T-cell (primary cell): ENCODE measurements at regions not wholly inside any gene's neighbourhood (a gene's known extent, or its start where the extent isn't known, plus 50 kb on each side); places are given as distances from the start of the nearest gene placed in this dataset.

Experiments
- ATAC-seq, 4 experiments: fragments of 200-7000 bp in 3 of 4; fragments of 150-1000 bp in 1 of 4; cut with Tn5 transposase; replicated peaks in 1 of 4; 1 replicate in 3 of 4; 2 replicates in 1 of 4; pipeline ENCODE4 v1.10.0; 2021; ENCODE audit warnings: moderate library complexity in 3 of 4, mild to moderate bottlenecking in 2 of 4, moderate number of reproducible peaks in 1 of 4
- CTCF ChIA-PET, 2 donors: fragments of 300-600 bp; sonication (Branson Sonifier 250); formaldehyde crosslinking; loops; one replicate each; lab custom pipeline; 2022; ENCODE audit warnings: antibody characterized with exemption in 2 of 2; lab: Charles Lee
- POLR2A ChIA-PET, 2 donors: fragments of 300-600 bp; sonication (Branson Sonifier 250); formaldehyde crosslinking; loops; one replicate each; lab custom pipeline; 2022; ENCODE audit warnings: antibody characterized with exemption in 2 of 2; lab: Charles Lee
- DNase-seq, 35 experiments: peaks; one replicate each; pipeline versions ENCODE4 v3.0.0 to v3.0.0-alpha.2; 2013 to 2023
- H3K27ac ChIP-seq: one replicate; pipeline ENCODE4 v1.5.1; 2013; ENCODE audit warnings: low read length
- H3K27me3 ChIP-seq, 2 experiments: replicated peaks in 1 of 2; 1 replicate in 1 of 2; 2 replicates in 1 of 2; pipeline versions ENCODE4 v1.6.1 to v1.7.0; 2013; ENCODE audit warnings: low read length in 1 of 2, mixed read lengths in 1 of 2; ENCODE audit not compliant: control insufficient read depth in 2 of 2, insufficient read depth in 2 of 2; ENCODE audit errors: extremely low read depth in 1 of 2
- H3K36me3 ChIP-seq, 2 donors: 1 replicate in 1 of 2; 2 replicates in 1 of 2; pipeline versions ENCODE4 v1.6.1 to v1.7.0; 2013; ENCODE audit warnings: low read length in 1 of 2; ENCODE audit not compliant: control insufficient read depth in 2 of 2, insufficient read depth in 1 of 2; ENCODE audit errors: extremely low read depth in 1 of 2
- H3K4me1 ChIP-seq, 2 experiments: 1 replicate in 1 of 2; 2 replicates in 1 of 2; pipeline versions ENCODE4 v1.6.1 to v1.7.0; 2013; ENCODE audit warnings: low read length in 2 of 2, mixed read lengths in 1 of 2; ENCODE audit not compliant: insufficient read depth in 2 of 2, control insufficient read depth in 1 of 2; ENCODE audit errors: extremely low read depth in 1 of 2
- H3K4me3 ChIP-seq, 2 donors: 1 replicate in 1 of 2; 2 replicates in 1 of 2; pipeline versions ENCODE4 v1.5.1 to v1.7.0; 2013; ENCODE audit warnings: mild to moderate bottlenecking in 2 of 2, low read length in 1 of 2, moderate library complexity in 1 of 2; ENCODE audit not compliant: control insufficient read depth in 1 of 2; ENCODE audit errors: extremely low read depth in 1 of 2
- H3K9me3 ChIP-seq: 2 replicates; pipeline ENCODE4 v1.7.0; 2013
- H3K27ac Mint-ChIP-seq, 2 donors: one replicate each; pipeline ENCODE4 v1.8.0; 2020 to 2021; ENCODE audit warnings: mild to moderate bottlenecking in 2 of 2, mixed read lengths in 2 of 2
- H3K27me3 Mint-ChIP-seq, 2 donors: one replicate each; pipeline ENCODE4 v1.8.0; 2021 to 2022; ENCODE audit warnings: mixed read lengths in 2 of 2
- H3K36me3 Mint-ChIP-seq: one replicate; pipeline ENCODE4 v1.8.0; 2021; ENCODE audit warnings: mixed read lengths
- H3K4me1 Mint-ChIP-seq, 3 donors: one replicate each; pipeline ENCODE4 v1.8.0; 2020 to 2022; ENCODE audit warnings: mixed read lengths in 3 of 3, mild to moderate bottlenecking in 1 of 3
- H3K4me3 Mint-ChIP-seq, 3 donors: one replicate each; pipeline ENCODE4 v1.8.0; 2020 to 2022; ENCODE audit warnings: mild to moderate bottlenecking in 3 of 3, mixed read lengths in 3 of 3, moderate library complexity in 3 of 3
- H3K9me3 Mint-ChIP-seq, 3 donors: one replicate each; pipeline ENCODE4 v1.8.0; 2020 to 2022; ENCODE audit warnings: mixed read lengths in 3 of 3
- WGBS: methylation state at CpG from one replicate; pipeline ENCODE4 v1.1.5; 2013; ENCODE audit warnings: missing lambda C conversion rate; ENCODE audit not compliant: insufficient coverage; 5-methylcytosine and 5-hydroxymethylcytosine counted together

GRCh38 chr5:15009420-15009819, 137.8 kb upstream of the ANKH start:
- H3K27me3 Mint-ChIP-seq: no peaks in the 10 kb centered on the region
- no peaks in the 10 kb centered on the region for H3K9me3 ChIP-seq
- H3K4me1 Mint-ChIP-seq: no peaks in the 10 kb centered on the region
- no peak overlapping the region for H3K27ac ChIP-seq
- H3K27me3 ChIP-seq: peaks cover 0 to 3% of the 10 kb centered on the region in 2 experiments
- H3K36me3 Mint-ChIP-seq: no peaks in the 10 kb centered on the region
- ChIA-PET POLR2A (no interaction called here), CTCF (interaction anchor here (0.6 to 1.0 kb wide), 7 partner anchors 12 to 324 kb away, joined by 3 to 5 read pairs (median 3); no protein-coding TSS in a partner anchor)
- no peaks in the 10 kb centered on the region for H3K36me3 ChIP-seq
- ATAC-seq (peak in 1 of 4 experiments; percentile 40), DNase-seq (no peak)
- H3K27ac Mint-ChIP-seq: no peak overlapping the region
- no peaks in the 10 kb centered on the region for H3K4me1 ChIP-seq
- no peaks in the 10 kb centered on the region for H3K9me3 Mint-ChIP-seq
- no peak overlapping the region for H3K4me3 Mint-ChIP-seq
- WGBS: no CpG with 5 or more reads among the region's 3 CpGs
- H3K4me3 ChIP-seq: no peak overlapping the region

GRCh38 chr5:15008921-15009320, 137.3 kb upstream of the ANKH start:
- Mint-ChIP-seq H3K36me3 (no peaks in the 10 kb centered on the region), H3K27me3 (no peaks in the 10 kb centered on the region), H3K4me1 (no peaks in the 10 kb centered on the region), H3K27ac (no peak overlapping the region), H3K9me3 (no peaks in the 10 kb centered on the region), H3K4me3 (no peak overlapping the region)
- POLR2A ChIA-PET: no interaction called here
- no peak overlapping the region for H3K27ac ChIP-seq
- WGBS: 77% methylated on average over 3 of the region's 5 CpGs
- no peak overlapping the region for H3K4me3 ChIP-seq
- DNase-seq (no peak), ATAC-seq (no peak)
- no peaks in the 10 kb centered on the region for H3K4me1 ChIP-seq
- peaks cover 0 to 3% of the 10 kb centered on the region in 2 experiments for H3K27me3 ChIP-seq
- no peaks in the 10 kb centered on the region for H3K36me3 ChIP-seq
- CTCF ChIA-PET: interaction anchor here (0.7 to 1.0 kb wide), 5 partner anchors 40 to 323 kb away, joined by 3 to 4 read pairs (median 3); no protein-coding TSS in a partner anchor
- no peaks in the 10 kb centered on the region for H3K9me3 ChIP-seq

- Mint-ChIP-seq H3K4me3 (no peak overlapping the region), H3K27me3 (no peaks in the 10 kb centered on the region), H3K36me3 (no peaks in the 10 kb centered on the region), H3K4me1 (peaks cover 0 to 1% (median 0%) of the 10 kb centered on the region in 3 donors), H3K27ac (no peak overlapping the region), H3K9me3 (no peaks in the 10 kb centered on the region)
- ChIA-PET POLR2A (no interaction called here), CTCF (no interaction called here)
- H3K27me3 ChIP-seq: peaks cover 0 to 3% of the 10 kb centered on the region in 2 experiments
- ATAC-seq (no peak), DNase-seq (no peak)
- H3K4me1 ChIP-seq: no peaks in the 10 kb centered on the region
- no peaks in the 10 kb centered on the region for H3K9me3 ChIP-seq
- no peak overlapping the region for H3K27ac ChIP-seq
- H3K4me3 ChIP-seq: no peak overlapping the region
- no peaks in the 10 kb centered on the region for H3K36me3 ChIP-seq
- WGBS: 89% methylated on average over 1 of the region's 8 CpGs
These were observed 136.9 kb upstream of the ANKH start for GRCh38 chr5:15008476-15008875.

DNA sequence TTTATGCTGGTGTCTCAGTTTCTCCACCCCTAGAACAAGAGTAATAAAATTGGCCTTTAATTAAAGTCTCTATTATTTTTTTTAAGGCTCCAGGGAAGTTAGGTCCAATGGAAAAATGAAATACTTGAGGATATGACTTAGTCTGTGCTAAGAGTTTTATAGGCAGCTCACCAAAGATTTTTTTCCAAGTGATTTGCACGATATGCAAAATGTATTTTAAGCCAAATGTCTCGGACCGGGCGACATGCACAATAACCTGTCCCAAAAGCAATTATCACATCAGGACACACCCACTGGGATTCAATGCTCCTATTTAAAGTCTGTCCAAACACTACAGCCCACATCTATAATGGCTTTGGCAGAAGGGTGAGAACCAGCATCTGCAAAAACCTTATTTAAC, 136.1 kb upstream of the ANKH start:
- no peaks in the 10 kb centered on the region for H3K36me3 ChIP-seq
- DNase-seq (no peak), ATAC-seq (no peak)
- H3K9me3 ChIP-seq: no peaks in the 10 kb centered on the region
- ChIA-PET CTCF (no interaction called here), POLR2A (no interaction called here)
- peaks cover 0 to 4% (median 0%) of the 10 kb centered on the region in 3 donors for H3K4me1 Mint-ChIP-seq
- H3K27me3 Mint-ChIP-seq: no peaks in the 10 kb centered on the region
- no peaks in the 10 kb centered on the region for H3K36me3 Mint-ChIP-seq
- 83% methylated on average over 3 of the region's 4 CpGs for WGBS
- H3K9me3 Mint-ChIP-seq: no peaks in the 10 kb centered on the region
- H3K4me3 ChIP-seq: no peak overlapping the region
- H3K4me1 ChIP-seq: no peaks in the 10 kb centered on the region
- no peak overlapping the region for H3K27ac ChIP-seq
- H3K4me3 Mint-ChIP-seq: no peak overlapping the region
- H3K27ac Mint-ChIP-seq: no peak overlapping the region
- H3K27me3 ChIP-seq: peaks cover 0 to 3% of the 10 kb centered on the region in 2 experiments

DNA sequence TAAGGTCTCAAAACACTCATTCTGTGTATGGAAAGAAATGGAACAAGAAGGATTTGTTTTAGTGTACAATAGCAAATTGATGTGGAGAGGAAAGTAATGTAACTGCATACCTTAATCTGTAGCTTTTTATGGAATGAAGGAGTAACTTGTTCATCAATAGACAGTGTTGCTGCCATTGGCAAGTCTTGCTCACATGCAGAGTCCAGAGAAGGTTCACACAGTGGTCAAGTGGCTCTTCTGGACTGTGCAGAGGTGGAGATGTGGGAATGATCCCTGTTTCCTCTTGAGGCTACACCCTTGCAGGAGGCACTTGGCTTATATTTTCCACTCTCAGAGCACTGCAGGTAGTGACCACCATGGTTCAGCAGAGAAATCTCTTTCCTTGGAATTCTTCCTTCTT, 132.9 kb upstream of the ANKH start:
- Histone ChIP-seq H3K4me3 (no peak overlapping the region), H3K9me3 (no peaks in the 10 kb centered on the region), H3K4me1 (no peaks in the 10 kb centered on the region), H3K27ac (no peak overlapping the region), H3K27me3 (peaks cover 0 to 3% of the 10 kb centered on the region in 2 experiments), H3K36me3 (no peaks in the 10 kb centered on the region)
- Mint-ChIP-seq H3K9me3 (no peaks in the 10 kb centered on the region), H3K36me3 (no peaks in the 10 kb centered on the region), H3K4me3 (no peak overlapping the region), H3K4me1 (peaks cover 0 to 4% (median 0%) of the 10 kb centered on the region in 3 donors), H3K27me3 (peaks cover 0 to 5% of the 10 kb centered on the region in 2 donors), H3K27ac (peak overlapping the region in 1 of 2 donors; percentile 11)
- ATAC-seq: no peak
- POLR2A ChIA-PET: interaction anchor here in 1 of 2 donors (2.1 kb wide), 1 partner anchor 12 kb away, joined by 9 read pairs; no protein-coding TSS in a partner anchor
- no peak for DNase-seq
- CTCF ChIA-PET: interaction anchor here (0.6 to 2.6 kb wide), 30 partner anchors 10 to 321 kb away, joined by 3 to 26 read pairs (median 5); no protein-coding TSS in a partner anchor

GRCh38 chr5:15003511-15003920, 131.9 kb upstream of the ANKH start:
- Histone ChIP-seq H3K4me3 (no peak overlapping the region), H3K27ac (no peak overlapping the region), H3K4me1 (no peaks in the 10 kb centered on the region), H3K9me3 (no peaks in the 10 kb centered on the region), H3K36me3 (no peaks in the 10 kb centered on the region), H3K27me3 (peaks cover 0 to 1% of the 10 kb centered on the region in 2 experiments)
- Mint-ChIP-seq H3K36me3 (peaks cover under 1% of the 10 kb centered on the region), H3K27me3 (peaks cover 0 to 5% of the 10 kb centered on the region in 2 donors), H3K4me1 (peaks cover 0 to 4% (median 0%) of the 10 kb centered on the region in 3 donors), H3K27ac (no peak overlapping the region), H3K4me3 (no peak overlapping the region), H3K9me3 (peaks cover 0 to 3% (median 0%) of the 10 kb centered on the region in 3 donors)
- peak; percentile 92 to 96 (median 94) for ATAC-seq
- peak in 34 of 35 experiments; percentile 13 to 81 (median 46) for DNase-seq
- CTCF ChIA-PET: interaction anchor here (0.5 to 2.6 kb wide), 44 partner anchors 11 to 421 kb away, joined by 3 to 26 read pairs (median 5); no protein-coding TSS in a partner anchor
- 60% methylated on average over 1 of the region's 4 CpGs for WGBS
- POLR2A ChIA-PET: interaction anchor here (0.5 to 2.1 kb wide), 3 partner anchors 11 to 428 kb away, joined by 3 to 9 read pairs (median 7); no protein-coding TSS in a partner anchor
